SH-SY5Y (cell line): ENCODE measurements at regions not wholly inside any gene's neighbourhood (a gene's known extent, or its start where the extent isn't known, plus 50 kb on each side); places are given as distances from the start of the nearest gene placed in this dataset.

Experiments used
- GATA2 ChIP-seq: IDR thresholded peaks from 2 replicates; pipeline ENCODE4 v1.6.1; 2011; ENCODE audit warnings: mild to moderate bottlenecking, low read depth, low read length
- GATA3 ChIP-seq: IDR thresholded peaks from 2 replicates; pipeline ENCODE4 v1.6.1; 2011; ENCODE audit warnings: low read depth, mild to moderate bottlenecking, low read length, moderate library complexity

- TF ChIP-seq GATA3 (no peak), GATA2 (no peak)
Observed at GRCh38 chr18:39037925-39038324, 1472.3 kb upstream of the CELF4 start.
